GM23338 (cell line): ENCODE measurements at regions not wholly inside any gene's neighbourhood (a gene's known extent, or its start where the extent isn't known, plus 50 kb on each side); places are given as distances from the start of the nearest gene placed in this dataset.

Experiments used
- ATAC-seq: fragments of 200-7000 bp; cut with Tn5 transposase; 3 replicates; pipeline ENCODE4 v1.9.1; 2020
- DNase-seq: peaks from one replicate; pipeline ENCODE4 v3.0.0-alpha.2; 2015; ENCODE audit warnings: low spot score
- H2AFZ ChIP-seq: fragments of 200-600 bp; sonication (generic); 2 replicates; pipeline ENCODE4 v1.8.0; 2016; ENCODE audit warnings: antibody characterized with exemption, mild to moderate bottlenecking, moderate library complexity
- H3F3A ChIP-seq: fragments of 200-600 bp; sonication (generic); replicated peaks from 2 replicates; pipeline ENCODE4 v1.8.0; 2017; ENCODE audit warnings: antibody characterized with exemption, mixed run types, low read depth
- H3K27ac ChIP-seq: fragments of 200-600 bp; sonication (generic); 2 replicates; pipeline ENCODE4 v1.6.1; 2016; ENCODE audit warnings: low read depth
- H3K27me3 ChIP-seq: fragments of 200-600 bp; sonication (generic); 2 replicates; pipeline ENCODE4 v1.8.0; 2016; ENCODE audit warnings: mild to moderate bottlenecking, mixed run types, moderate library complexity; ENCODE audit not compliant: insufficient read depth
- H3K36me3 ChIP-seq: fragments of 200-600 bp; sonication (generic); 2 replicates; pipeline ENCODE4 v1.8.0; 2016; ENCODE audit warnings: mild to moderate bottlenecking; ENCODE audit not compliant: insufficient read depth
- H3K4me1 ChIP-seq: fragments of 200-600 bp; sonication (generic); 2 replicates; pipeline ENCODE4 v1.8.0; 2016; ENCODE audit warnings: mild to moderate bottlenecking, moderate library complexity; ENCODE audit not compliant: insufficient read depth
- H3K4me2 ChIP-seq: fragments of 200-600 bp; sonication (generic); 2 replicates; pipeline ENCODE4 v1.7.1; 2017; ENCODE audit warnings: mixed run types
- H3K4me3 ChIP-seq: fragments of 200-600 bp; sonication (generic); 2 replicates; pipeline ENCODE4 v1.6.1; 2016; ENCODE audit warnings: mixed run types
- H3K79me2 ChIP-seq: fragments of 200-600 bp; sonication (generic); replicated peaks from 2 replicates; pipeline ENCODE4 v1.8.0; 2017; ENCODE audit warnings: mild to moderate bottlenecking; ENCODE audit not compliant: insufficient read depth
- H3K9me2 ChIP-seq: fragments of 200-600 bp; sonication (generic); 2 replicates; pipeline ENCODE4 v1.8.0; 2017; ENCODE audit not compliant: insufficient read depth
- H4K20me1 ChIP-seq: fragments of 200-600 bp; sonication (generic); replicated peaks from 2 replicates; pipeline ENCODE4 v1.8.0; 2017; ENCODE audit warnings: mild to moderate bottlenecking; ENCODE audit not compliant: insufficient read depth
- H3K27ac Mint-ChIP-seq: 2 replicates; pipeline ENCODE4 v1.8.0; 2020; ENCODE audit warnings: inconsistent platforms, mild to moderate bottlenecking, moderate library complexity, mixed read lengths
- H3K27me3 Mint-ChIP-seq: 3 replicates; pipeline ENCODE4 v1.8.0; 2022; ENCODE audit warnings: low read depth, mild to moderate bottlenecking, moderate library complexity, mixed read lengths, inconsistent platforms; ENCODE audit not compliant: insufficient read depth, poor library complexity
- H3K36me3 Mint-ChIP-seq: 3 replicates; pipeline ENCODE4 v1.8.0; 2021; ENCODE audit warnings: low read depth, mild to moderate bottlenecking, inconsistent platforms, moderate library complexity, mixed read lengths
- H3K4me1 Mint-ChIP-seq: 3 replicates; pipeline ENCODE4 v1.8.0; 2020; ENCODE audit warnings: mild to moderate bottlenecking, inconsistent platforms, mixed read lengths
- H3K4me3 Mint-ChIP-seq: 3 replicates; pipeline ENCODE4 v1.8.0; 2021; ENCODE audit warnings: moderate library complexity, mild to moderate bottlenecking, inconsistent platforms, mixed read lengths
- H3K9me3 Mint-ChIP-seq: 3 replicates; pipeline ENCODE4 v1.8.0; 2020; ENCODE audit warnings: moderate library complexity, mild to moderate bottlenecking, inconsistent platforms, mixed read lengths
- CREB1 ChIP-seq: fragments of 250-450 bp; sonication (Bioruptor Pico); IDR thresholded peaks from 2 replicates; pipeline ENCODE4 v1.5.0; 2020; ENCODE audit warnings: low read depth, mild to moderate bottlenecking, moderate library complexity
- CTCF ChIP-seq, 2 experiments: fragments of 200-600 bp in 1 of 2; sonication (generic) in 1 of 2; conservative IDR thresholded peaks; 2 replicates each; pipeline versions ENCODE4 v1.5.1 to v1.6.1; 2016 to 2017; ENCODE audit warnings: antibody characterized with exemption in 2 of 2, low read depth in 2 of 2, mild to moderate bottlenecking in 2 of 2, moderate library complexity in 1 of 2
- ETS1 ChIP-seq: IDR thresholded peaks from 2 replicates; pipeline ENCODE4 v1.6.1; 2016; ENCODE audit warnings: antibody characterized with exemption
- EZH2phosphoT487 ChIP-seq: fragments of 200-600 bp; sonication (generic); IDR thresholded peaks from one replicate; pipeline ENCODE4 v1.8.1; 2018; ENCODE audit warnings: antibody characterized with exemption; ENCODE audit not compliant: unreplicated experiment
- JUNB ChIP-seq: IDR thresholded peaks from one replicate; pipeline ENCODE4 v1.6.1; 2016; ENCODE audit warnings: antibody characterized with exemption; ENCODE audit not compliant: unreplicated experiment
- NANOG ChIP-seq: IDR thresholded peaks from 2 replicates; pipeline ENCODE4 v1.6.1; 2016; ENCODE audit warnings: antibody characterized with exemption, borderline replicate concordance
- POLR2AphosphoS5 ChIP-seq: IDR thresholded peaks from 2 replicates; pipeline ENCODE4 v1.6.1; 2016; ENCODE audit warnings: antibody characterized with exemption, low read depth
- REST ChIP-seq: IDR thresholded peaks from one replicate; pipeline ENCODE4 v1.6.1; 2018; ENCODE audit warnings: antibody characterized with exemption; ENCODE audit not compliant: unreplicated experiment
- STAT1 ChIP-seq: IDR thresholded peaks from one replicate; pipeline ENCODE4 v1.6.1; 2016; ENCODE audit warnings: antibody characterized with exemption; ENCODE audit not compliant: unreplicated experiment
- ZNF331 ChIP-seq: fragments of 250-450 bp; sonication (Bioruptor Pico); IDR thresholded peaks from 2 replicates; pipeline ENCODE4 v1.5.0; 2020; ENCODE audit warnings: low read depth, mild to moderate bottlenecking, moderate library complexity
- ZNF462 ChIP-seq: fragments of 250-450 bp; sonication (Bioruptor Pico); IDR thresholded peaks from 2 replicates; pipeline ENCODE4 v1.5.0; 2020; ENCODE audit warnings: mild to moderate bottlenecking, moderate library complexity

GRCh38 chr1:67945733-67946374 is 104.6 kb downstream of the DIRAS3 start (continued):
- TF ChIP-seq REST (no peak), CREB1 (CRISPR knock-in tag) (no peak), EZH2phosphoT487 (no peak), NANOG (no peak), CTCF (conservative IDR thresholded peaks at IDR 0.05; ENCODE audit: low read depth in 2 of 2) (no peak), STAT1 (no peak)

- H3K27me3 ChIP-seq: no peaks in the 10 kb centered on the region
- no peak overlapping the region for H3K27ac ChIP-seq
- H3K9me2 ChIP-seq: 0 out of 2 replicates have a peak, but pooled peaks cover 5% of the 10 kb centered on the region
- no peak overlapping the region for H3K4me3 ChIP-seq
- no peaks in the 10 kb centered on the region for H3K27me3 Mint-ChIP-seq
- no peaks in the 10 kb centered on the region for H3K9me3 Mint-ChIP-seq
- no peaks in the 10 kb centered on the region for H3K4me1 Mint-ChIP-seq
- H4K20me1 ChIP-seq: no peaks in the 10 kb centered on the region
- H3K4me3 Mint-ChIP-seq: no peak overlapping the region
- H3K4me2 ChIP-seq: no peak overlapping the region
- H3F3A ChIP-seq: no peaks in the 10 kb centered on the region
- ATAC-seq (no peak), DNase-seq (no peak)
- no peaks in the 10 kb centered on the region for H3K79me2 ChIP-seq
- H3K36me3 Mint-ChIP-seq: no peaks in the 10 kb centered on the region
- no peak overlapping the region for H3K27ac Mint-ChIP-seq
- no peaks in the 10 kb centered on the region for H3K4me1 ChIP-seq
- no peak overlapping the region for H2AFZ ChIP-seq
- H3K36me3 ChIP-seq: no peaks in the 10 kb centered on the region
- TF ChIP-seq EZH2phosphoT487 (no peak), ZNF462 (CRISPR knock-in tag) (no peak), CREB1 (CRISPR knock-in tag) (no peak), ETS1 (no peak), JUNB (no peak), ZNF331 (CRISPR knock-in tag) (no peak), STAT1 (no peak), POLR2AphosphoS5 (no peak)
Measured at GRCh38 chr1:67942274-67942673, 108.2 kb downstream of the DIRAS3 start.
